ENCODE measurements at regions not wholly inside any gene's neighbourhood (a gene's known extent, or its start where the extent isn't known, plus 50 kb on each side); places are given as distances from the start of the nearest gene placed in this dataset.

DNA sequence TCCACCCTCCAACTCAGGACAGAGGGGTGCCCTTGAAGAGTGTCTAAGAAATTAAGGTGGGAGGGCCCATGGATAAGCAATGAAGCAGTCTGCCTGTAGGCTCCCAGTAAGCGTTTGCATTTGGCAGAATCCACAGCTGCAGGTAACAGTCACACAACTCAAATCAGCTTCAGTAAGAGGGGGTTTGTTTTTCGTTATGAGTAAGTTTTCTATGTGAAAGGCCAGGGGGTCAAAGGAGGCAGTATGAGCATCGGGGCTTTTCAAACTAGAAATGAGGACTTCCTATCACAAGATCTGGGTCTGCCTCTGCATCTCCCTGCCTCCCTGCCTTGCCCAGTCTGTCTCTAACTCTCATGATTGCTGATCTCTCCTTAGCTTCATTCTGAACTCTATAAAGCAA, 128.1 kb upstream of the CCL2 start:
- DNase-seq = no peak

DNA sequence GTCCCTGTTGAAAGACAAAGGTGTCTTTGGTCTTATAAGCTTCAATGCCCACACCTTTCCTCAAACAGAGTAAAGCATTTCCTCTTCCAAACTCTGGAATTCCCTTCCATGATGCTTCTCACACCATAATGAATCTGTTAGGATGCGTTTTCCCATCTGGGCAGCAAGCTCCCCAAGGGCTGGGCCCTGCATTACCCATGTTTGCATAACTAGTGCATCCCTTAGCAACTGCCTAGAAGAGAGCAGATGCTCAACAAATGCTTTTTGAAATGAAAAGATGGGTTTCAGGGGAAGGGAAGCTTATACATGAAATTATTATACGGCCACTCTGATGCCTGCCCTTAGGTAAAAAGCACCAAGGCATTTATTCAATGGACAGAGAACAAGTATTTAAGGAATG, 124.5 kb upstream of the CCL2 start:
- Histone ChIP-seq H3K9me3 (no peaks in the 10 kb centered on the region), H3K4me1 (no peaks in the 10 kb centered on the region), H3K4me3 (ENCODE audit: low read depth, low read length) (no peak overlapping the region), H3K27me3 (no peaks in the 10 kb centered on the region), H3K36me3 (no peaks in the 10 kb centered on the region)
- no peak for DNase-seq
- TF ChIP-seq, protein P1, sequence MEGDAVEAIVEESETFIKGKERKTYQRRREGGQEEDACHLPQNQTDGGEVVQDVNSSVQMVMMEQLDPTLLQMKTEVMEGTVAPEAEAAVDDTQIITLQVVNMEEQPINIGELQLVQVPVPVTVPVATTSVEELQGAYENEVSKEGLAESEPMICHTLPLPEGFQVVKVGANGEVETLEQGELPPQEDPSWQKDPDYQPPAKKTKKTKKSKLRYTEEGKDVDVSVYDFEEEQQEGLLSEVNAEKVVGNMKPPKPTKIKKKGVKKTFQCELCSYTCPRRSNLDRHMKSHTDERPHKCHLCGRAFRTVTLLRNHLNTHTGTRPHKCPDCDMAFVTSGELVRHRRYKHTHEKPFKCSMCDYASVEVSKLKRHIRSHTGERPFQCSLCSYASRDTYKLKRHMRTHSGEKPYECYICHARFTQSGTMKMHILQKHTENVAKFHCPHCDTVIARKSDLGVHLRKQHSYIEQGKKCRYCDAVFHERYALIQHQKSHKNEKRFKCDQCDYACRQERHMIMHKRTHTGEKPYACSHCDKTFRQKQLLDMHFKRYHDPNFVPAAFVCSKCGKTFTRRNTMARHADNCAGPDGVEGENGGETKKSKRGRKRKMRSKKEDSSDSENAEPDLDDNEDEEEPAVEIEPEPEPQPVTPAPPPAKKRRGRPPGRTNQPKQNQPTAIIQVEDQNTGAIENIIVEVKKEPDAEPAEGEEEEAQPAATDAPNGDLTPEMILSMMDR (IDR thresholded peaks at IDR 0.05; ENCODE audit: low read depth, low read length) = no peak

More for the DNA sequence above, 128.1 kb upstream of the CCL2 start:
- Histone ChIP-seq H3K9me3 (no peaks in the 10 kb centered on the region), H3K27me3 (no peaks in the 10 kb centered on the region), H3K4me1 (no peaks in the 10 kb centered on the region), H3K36me3 (no peaks in the 10 kb centered on the region), H3K4me3 (ENCODE audit: low read depth, low read length) (no peak overlapping the region)
- TF ChIP-seq, protein P1 (IDR thresholded peaks at IDR 0.05; ENCODE audit: low read depth, low read length) = no peak

DNA sequence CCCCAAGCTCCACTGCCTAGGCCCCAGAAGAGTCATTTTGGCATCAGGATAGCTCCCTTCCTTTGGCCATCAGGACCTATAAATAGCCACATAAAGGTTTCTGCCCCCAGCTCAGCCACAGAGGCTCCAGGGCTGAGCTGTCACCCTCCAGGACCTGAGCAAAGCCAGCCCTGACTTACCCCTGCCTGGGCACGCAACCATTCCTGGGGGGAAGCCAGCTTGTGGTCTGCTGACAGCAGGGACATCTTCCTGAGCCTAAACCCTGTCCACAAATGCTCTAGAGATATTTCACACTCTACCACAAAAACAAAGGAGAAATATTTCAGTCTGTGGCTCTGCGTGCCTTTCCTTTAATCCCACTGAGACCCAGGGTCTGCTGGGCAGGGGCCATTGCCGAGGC, 123.7 kb upstream of the CCL2 start:
- Histone ChIP-seq H3K4me1 (no peaks in the 10 kb centered on the region), H3K27me3 (no peaks in the 10 kb centered on the region), H3K9me3 (no peaks in the 10 kb centered on the region), H3K36me3 (no peaks in the 10 kb centered on the region), H3K4me3 (ENCODE audit: low read depth, low read length) (no peak overlapping the region)
- TF ChIP-seq, protein P1 (IDR thresholded peaks at IDR 0.05; ENCODE audit: low read depth, low read length) = no peak
- no peak for DNase-seq

DNA sequence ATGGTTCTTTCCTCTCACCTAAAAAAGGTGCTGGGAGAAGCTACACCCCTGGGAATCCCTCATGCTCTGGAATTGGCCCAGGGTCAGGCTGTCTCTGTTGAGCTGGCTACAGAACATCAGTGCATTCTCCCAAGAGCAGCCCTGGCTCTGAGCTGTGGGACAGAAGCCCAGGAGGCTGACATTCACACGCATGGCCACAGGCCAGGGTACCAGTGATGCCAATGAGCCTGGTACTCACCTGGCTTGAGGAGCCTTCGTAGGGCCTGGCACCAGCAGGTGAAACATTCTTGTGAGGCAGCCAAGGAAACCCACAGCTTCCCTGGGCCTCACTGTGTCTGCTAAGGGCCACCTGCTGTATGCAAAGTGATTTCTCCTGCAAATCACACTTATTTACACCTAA, 121.7 kb upstream of the CCL2 start:
- TF ChIP-seq, protein P1 (IDR thresholded peaks at IDR 0.05; ENCODE audit: low read depth, low read length) = no peak
- DNase-seq = no peak

DNA sequence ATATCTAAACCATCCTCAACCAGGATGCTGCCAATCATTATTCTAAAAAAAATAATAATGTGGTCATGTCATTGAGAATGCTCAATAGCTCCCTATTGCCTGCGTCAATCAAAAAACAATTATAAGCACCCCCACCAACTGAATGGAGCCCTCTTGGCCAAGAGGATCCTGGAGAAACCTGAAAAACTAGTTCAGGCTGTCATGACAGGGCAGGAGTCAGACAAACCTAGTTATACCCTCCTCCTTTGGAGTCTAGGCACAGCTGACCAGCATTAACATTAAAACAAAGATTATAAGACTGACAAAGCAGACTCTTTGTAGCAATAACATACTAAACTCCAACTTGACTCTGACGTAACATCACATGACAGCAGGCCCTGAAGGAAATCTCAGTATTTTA, 119.2 kb upstream of the CCL2 start:
- DNase-seq = no peak
- H3K9me3 ChIP-seq = no peaks in the 10 kb centered on the region
- no peak overlapping the region for H3K4me3 ChIP-seq (ENCODE audit: low read depth, low read length)
- TF ChIP-seq, protein P1 (IDR thresholded peaks at IDR 0.05; ENCODE audit: low read depth, low read length) = no peak
- no peaks in the 10 kb centered on the region for H3K36me3 ChIP-seq
- H3K27me3 ChIP-seq = peaks cover 5% of the 10 kb centered on the region; the same call in 1 of the 2 replicates
- H3K4me1 ChIP-seq = no peaks in the 10 kb centered on the region

More for the DNA sequence above, 121.7 kb upstream of the CCL2 start:
- Histone ChIP-seq H3K4me1 (no peaks in the 10 kb centered on the region), H3K36me3 (no peaks in the 10 kb centered on the region), H3K4me3 (ENCODE audit: low read depth, low read length) (no peak overlapping the region), H3K27me3 (no peaks in the 10 kb centered on the region), H3K9me3 (no peaks in the 10 kb centered on the region)

DNA sequence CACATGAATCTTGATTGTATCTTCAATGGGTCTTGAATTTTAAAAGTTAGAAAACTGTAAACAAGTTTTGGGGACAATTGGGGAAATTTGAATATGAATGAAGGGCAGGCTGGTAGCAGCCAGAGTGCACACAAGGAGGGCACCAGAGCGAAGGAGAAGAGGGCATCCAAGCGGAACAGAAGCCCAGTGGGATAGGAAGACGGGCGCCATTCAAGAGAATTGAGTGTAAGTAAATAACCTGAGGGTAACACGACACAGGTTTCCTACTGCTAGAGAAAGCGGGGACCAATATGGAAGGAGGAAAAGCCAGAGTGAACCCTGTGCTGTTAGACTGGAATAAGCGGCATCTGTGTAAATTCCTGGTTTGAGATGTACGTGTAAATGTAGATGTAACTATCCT, 115.1 kb upstream of the CCL2 start:
- peaks cover 5% of the 10 kb centered on the region; the same call in 1 of the 2 replicates for H3K27me3 ChIP-seq
- H3K4me3 ChIP-seq (ENCODE audit: low read depth, low read length) = no peak overlapping the region
- TF ChIP-seq, protein P1 (IDR thresholded peaks at IDR 0.05; ENCODE audit: low read depth, low read length) = no peak
- no peaks in the 10 kb centered on the region for H3K9me3 ChIP-seq
- H3K4me1 ChIP-seq = no peaks in the 10 kb centered on the region
- DNase-seq = no peak
- no peaks in the 10 kb centered on the region for H3K36me3 ChIP-seq
